Body of pancreas (tissue), 1 donor: ENCODE measurements at regions not wholly inside any gene's neighbourhood (a gene's known extent, or its start where the extent isn't known, plus 50 kb on each side); places are given as distances from the start of the nearest gene placed in this dataset. TPM values are rescaled to one million over a fixed set of nuclear protein-coding genes. Genes with fewer than 3 reads are reported as not detected.

Source experiments
- small RNA-seq: library from RNA; depleted of rRNA; stranded (forward); fragments of <200 nt; gene quantifications from one replicate; pipeline ENCODE3, GENCODE V24; 2016

Small RNA genes lying in the stretch of these regions (small RNA-seq; reads per million reads assigned to genes)
- gene RF00156: not detected
